A673 (cell line): ENCODE measurements at regions not wholly inside any gene's neighbourhood (a gene's known extent, or its start where the extent isn't known, plus 50 kb on each side); places are given as distances from the start of the nearest gene placed in this dataset.

Experiments used
- CTCF ChIP-seq: fragments of 300-800, 200-600 bp; sonication (generic); conservative IDR thresholded peaks from 2 replicates; pipeline ENCODE4 v1.5.1; 2017; ENCODE audit warnings: low read depth, mild to moderate bottlenecking, antibody characterized with exemption, low read length, moderate library complexity, mixed read lengths
- EZH2 ChIP-seq: fragments of 200-600 bp; sonication (generic); IDR thresholded peaks from 2 replicates; pipeline ENCODE4 v1.6.1; 2017; ENCODE audit warnings: borderline replicate concordance, low read depth, mild to moderate bottlenecking, mixed read lengths, antibody characterized with exemption, low read length; ENCODE audit not compliant: poor library complexity, severe bottlenecking

GRCh38 chr2:150759531-150759930, 272.1 kb upstream of the RND3 start:
- TF ChIP-seq EZH2: no peak
- TF ChIP-seq CTCF: no peak
